ENCODE measurements at regions not wholly inside any gene's neighbourhood (a gene's known extent, or its start where the extent isn't known, plus 50 kb on each side); places are given as distances from the start of the nearest gene placed in this dataset.

GRCh38 chr6:43899830-43900229, 129.8 kb downstream of the VEGFA start:
- TF ChIP-seq CTCF (IDR thresholded peaks at IDR 0.05) (no peak), POLR2A (IDR thresholded peaks at IDR 0.05) (no peak)
